Epithelial cell of proximal tubule (primary cell): ENCODE measurements at regions not wholly inside any gene's neighbourhood (a gene's known extent, or its start where the extent isn't known, plus 50 kb on each side); places are given as distances from the start of the nearest gene placed in this dataset.
"Not testable (repeated sequence)": the region's sequence is repeated elsewhere in the genome, so short reads cannot be mapped to it uniquely, and the experiment has no call there.

Experiments used
- DNase-seq: peaks from one replicate; pipeline ENCODE4 v3.0.0-alpha.2; 2011; ENCODE audit warnings: low read depth
- H3K4me3 ChIP-seq: 2 replicates; pipeline ENCODE4 v1.5.1; 2011; ENCODE audit warnings: low read depth, mild to moderate bottlenecking, low read length
- TF ChIP-seq, protein P1 (sequence below): conservative IDR thresholded peaks from 2 replicates; pipeline ENCODE4 v1.5.1; 2012; ENCODE audit warnings: low read depth, mild to moderate bottlenecking, low read length

DNA sequence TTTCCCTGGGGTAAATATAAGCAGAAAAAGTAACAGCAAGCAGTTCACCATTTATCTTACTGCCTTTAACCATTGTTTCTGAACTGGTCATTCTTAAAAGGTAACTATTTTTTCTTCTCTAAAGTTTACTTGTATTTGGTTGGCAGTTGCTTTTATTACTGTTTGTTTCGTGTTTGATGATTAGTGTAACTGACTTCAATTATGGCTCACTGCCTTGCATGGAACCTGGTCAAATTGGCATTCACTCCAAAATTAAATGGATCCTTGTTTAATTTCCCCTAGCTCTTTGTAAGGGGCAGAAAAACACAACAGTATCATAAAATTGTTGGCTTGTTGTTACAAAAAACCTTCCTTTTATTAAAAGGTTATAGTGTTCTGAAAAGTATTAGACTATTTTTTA, 1723.9 kb upstream of the CDH6 start:
- TF ChIP-seq, protein P1, sequence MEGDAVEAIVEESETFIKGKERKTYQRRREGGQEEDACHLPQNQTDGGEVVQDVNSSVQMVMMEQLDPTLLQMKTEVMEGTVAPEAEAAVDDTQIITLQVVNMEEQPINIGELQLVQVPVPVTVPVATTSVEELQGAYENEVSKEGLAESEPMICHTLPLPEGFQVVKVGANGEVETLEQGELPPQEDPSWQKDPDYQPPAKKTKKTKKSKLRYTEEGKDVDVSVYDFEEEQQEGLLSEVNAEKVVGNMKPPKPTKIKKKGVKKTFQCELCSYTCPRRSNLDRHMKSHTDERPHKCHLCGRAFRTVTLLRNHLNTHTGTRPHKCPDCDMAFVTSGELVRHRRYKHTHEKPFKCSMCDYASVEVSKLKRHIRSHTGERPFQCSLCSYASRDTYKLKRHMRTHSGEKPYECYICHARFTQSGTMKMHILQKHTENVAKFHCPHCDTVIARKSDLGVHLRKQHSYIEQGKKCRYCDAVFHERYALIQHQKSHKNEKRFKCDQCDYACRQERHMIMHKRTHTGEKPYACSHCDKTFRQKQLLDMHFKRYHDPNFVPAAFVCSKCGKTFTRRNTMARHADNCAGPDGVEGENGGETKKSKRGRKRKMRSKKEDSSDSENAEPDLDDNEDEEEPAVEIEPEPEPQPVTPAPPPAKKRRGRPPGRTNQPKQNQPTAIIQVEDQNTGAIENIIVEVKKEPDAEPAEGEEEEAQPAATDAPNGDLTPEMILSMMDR = no peak
- DNase-seq = no peak
- no peak overlapping the region for H3K4me3 ChIP-seq

DNA sequence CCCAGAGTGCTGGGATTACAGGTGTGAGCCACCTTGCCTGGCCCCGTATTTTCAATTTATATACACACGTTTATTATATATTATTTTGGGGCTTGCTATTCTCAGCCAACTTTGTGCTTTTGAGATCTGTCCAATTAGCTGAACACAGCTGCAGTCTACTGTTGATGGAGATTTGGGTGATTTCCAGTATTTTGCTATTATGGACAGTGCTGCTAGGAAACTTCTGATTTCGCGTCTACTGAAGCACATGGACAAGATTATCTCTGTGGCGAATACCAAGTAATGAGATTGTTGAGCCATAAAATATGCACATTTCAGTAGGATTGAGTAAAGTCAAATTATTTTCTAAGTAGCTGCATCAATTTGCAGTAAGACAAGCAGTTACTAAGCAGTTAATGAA, 1731.2 kb upstream of the CDH6 start:
- no peak overlapping the region for H3K4me3 ChIP-seq
- no peak for DNase-seq
- TF ChIP-seq, protein P1 = no peak

- no peak overlapping the region for H3K4me3 ChIP-seq
- DNase-seq = no peak
- TF ChIP-seq, protein P1 = no peak
These were observed 1732.4 kb upstream of the CDH6 start for GRCh38 chr5:29460971-29461559.

DNA sequence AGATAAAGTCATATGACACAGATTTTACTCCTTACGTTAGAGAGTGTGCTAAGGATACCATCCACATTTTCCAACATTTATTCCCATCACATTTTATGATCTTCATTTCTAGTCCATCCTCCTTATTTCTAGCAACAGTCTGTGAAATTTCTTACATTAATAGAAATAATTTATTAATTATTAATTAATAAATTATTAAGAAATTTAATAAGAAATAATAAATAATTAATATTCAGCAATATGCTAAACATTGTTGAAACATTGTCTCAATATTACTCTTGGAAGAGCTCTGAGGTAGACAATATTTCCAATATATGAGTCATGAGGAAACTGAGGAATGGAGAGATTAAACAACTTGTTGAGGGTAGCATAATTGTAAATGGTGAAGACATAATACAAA, 1742.5 kb upstream of the CDH6 start:
- DNase-seq, H3K4me3 ChIP-seq: not testable (repeated sequence)

DNA sequence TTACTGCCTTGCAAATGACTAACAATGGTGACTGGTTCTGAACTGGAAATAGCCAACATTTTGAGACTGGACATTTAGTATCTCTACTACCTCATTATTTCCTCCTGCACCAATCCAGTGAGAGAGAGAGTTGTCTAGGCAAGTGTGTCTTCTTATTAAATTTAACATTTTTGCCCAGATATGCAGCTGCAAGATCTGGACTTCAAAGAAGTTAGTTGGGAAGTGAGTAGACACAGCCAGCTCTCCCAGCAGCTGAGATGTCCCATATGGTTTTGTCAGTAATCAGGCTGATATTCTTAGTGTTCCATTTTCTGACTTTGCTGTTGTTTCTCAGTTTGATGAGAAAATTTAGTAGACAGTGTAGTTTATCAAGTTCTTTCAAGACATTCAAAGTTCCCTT, 1778.8 kb upstream of the CDH6 start:
- TF ChIP-seq, protein P1 = no peak
- no peak overlapping the region for H3K4me3 ChIP-seq
- DNase-seq = no peak

- TF ChIP-seq, protein P1 = no peak
These were observed 1780.5 kb upstream of the CDH6 start for GRCh38 chr5:29412979-29413378.

DNA sequence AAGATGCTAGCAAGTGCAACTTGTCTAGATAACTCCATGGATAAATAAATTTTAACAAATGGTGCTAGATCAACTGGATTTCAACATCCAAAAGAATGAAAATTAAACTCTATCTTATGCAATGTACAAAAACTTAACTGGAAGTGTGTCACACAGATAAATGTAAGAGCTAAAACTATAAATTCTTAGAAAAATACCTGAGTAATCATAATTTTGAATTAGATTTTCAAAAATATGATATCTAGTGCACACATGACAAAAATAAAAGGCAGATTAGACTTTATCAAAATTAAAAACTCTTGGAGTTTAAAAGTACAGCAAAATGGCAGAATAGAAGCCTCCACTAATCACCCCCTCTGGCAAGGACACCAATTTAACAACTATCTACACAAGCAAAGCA, 1791.2 kb upstream of the CDH6 start:
- DNase-seq = no peak
- no peak overlapping the region for H3K4me3 ChIP-seq
- TF ChIP-seq, protein P1 = no peak

More at GRCh38 chr5:29412979-29413378, 1780.5 kb upstream of the CDH6 start:
- H3K4me3 ChIP-seq = no peak overlapping the region
- no peak for DNase-seq
